B cell (primary cell): ENCODE measurements at regions not wholly inside any gene's neighbourhood (a gene's known extent, or its start where the extent isn't known, plus 50 kb on each side); places are given as distances from the start of the nearest gene placed in this dataset.

Experiments
- EZH2 ChIP-seq: IDR thresholded peaks from 2 replicates; pipeline ENCODE4 v1.6.1; 2012; ENCODE audit warnings: borderline replicate concordance, low read depth, mild to moderate bottlenecking, moderate library complexity, low read length; ENCODE audit not compliant: insufficient read depth, poor library complexity, severe bottlenecking
- TF ChIP-seq, protein P1 (sequence below): fragments of 200-600 bp; IDR thresholded peaks from one replicate; pipeline ENCODE4 v1.8.0; 2022; ENCODE audit warnings: antibody characterized with exemption, mild to moderate bottlenecking

DNA sequence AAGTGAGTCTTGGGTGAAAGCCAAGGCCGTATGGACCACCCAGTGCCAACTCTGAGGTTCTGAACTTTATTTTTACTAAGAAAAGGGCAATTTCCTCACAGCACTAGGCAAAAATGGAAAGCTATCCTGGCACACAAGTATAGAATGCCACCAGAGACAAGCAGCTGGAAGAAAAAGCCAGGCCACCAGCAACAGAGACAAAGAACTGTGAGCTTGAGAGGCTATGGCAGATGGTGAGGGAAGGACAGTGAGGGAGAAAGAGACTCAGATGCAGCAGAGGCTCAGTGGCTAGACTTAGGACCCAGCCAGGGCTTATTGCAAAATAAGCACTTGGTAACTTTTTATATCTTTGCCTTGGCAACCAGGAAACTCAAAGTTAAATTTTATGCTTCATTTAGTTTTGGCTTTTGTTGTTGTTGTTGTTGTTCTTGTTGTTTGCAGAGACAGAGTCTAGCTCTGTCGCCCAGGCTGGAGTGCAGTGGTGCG, 78.0 kb upstream of the BZW1 start:
- TF ChIP-seq, protein P1, sequence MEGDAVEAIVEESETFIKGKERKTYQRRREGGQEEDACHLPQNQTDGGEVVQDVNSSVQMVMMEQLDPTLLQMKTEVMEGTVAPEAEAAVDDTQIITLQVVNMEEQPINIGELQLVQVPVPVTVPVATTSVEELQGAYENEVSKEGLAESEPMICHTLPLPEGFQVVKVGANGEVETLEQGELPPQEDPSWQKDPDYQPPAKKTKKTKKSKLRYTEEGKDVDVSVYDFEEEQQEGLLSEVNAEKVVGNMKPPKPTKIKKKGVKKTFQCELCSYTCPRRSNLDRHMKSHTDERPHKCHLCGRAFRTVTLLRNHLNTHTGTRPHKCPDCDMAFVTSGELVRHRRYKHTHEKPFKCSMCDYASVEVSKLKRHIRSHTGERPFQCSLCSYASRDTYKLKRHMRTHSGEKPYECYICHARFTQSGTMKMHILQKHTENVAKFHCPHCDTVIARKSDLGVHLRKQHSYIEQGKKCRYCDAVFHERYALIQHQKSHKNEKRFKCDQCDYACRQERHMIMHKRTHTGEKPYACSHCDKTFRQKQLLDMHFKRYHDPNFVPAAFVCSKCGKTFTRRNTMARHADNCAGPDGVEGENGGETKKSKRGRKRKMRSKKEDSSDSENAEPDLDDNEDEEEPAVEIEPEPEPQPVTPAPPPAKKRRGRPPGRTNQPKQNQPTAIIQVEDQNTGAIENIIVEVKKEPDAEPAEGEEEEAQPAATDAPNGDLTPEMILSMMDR = no peak
- no peak for TF ChIP-seq EZH2
